Left renal cortex interstitium (tissue), 4 donors: ENCODE measurements at regions not wholly inside any gene's neighbourhood (a gene's known extent, or its start where the extent isn't known, plus 50 kb on each side); places are given as distances from the start of the nearest gene placed in this dataset.

Experiments used
- DNase-seq, 4 donors: peaks; one replicate each; pipeline ENCODE4 v3.0.0-alpha.2; 2013; ENCODE audit warnings: low read depth in 4 of 4, low spot score in 2 of 4, missing footprints in 1 of 4

- no peak for DNase-seq
Measured at GRCh38 chr16:79823639-79824038, 223.1 kb upstream of the MAF start.

DNA sequence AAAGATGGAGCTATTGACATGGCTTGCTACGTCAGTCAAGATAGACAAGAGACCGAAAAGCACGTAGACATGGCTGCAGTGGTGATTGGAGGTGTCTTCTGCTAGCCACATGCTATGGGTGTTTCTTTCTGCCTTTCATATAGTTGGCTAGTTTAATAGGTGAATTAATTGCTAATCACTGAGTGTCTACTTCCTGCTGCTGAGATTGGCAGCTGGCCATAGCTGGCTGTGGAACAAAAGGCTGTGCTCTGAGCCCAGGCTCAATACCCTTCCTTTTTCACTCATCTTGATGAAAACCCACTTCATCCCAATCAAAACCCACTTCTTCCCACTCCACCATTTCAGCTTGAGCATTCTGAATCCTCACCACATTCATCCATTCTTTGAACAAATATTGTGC is 221.4 kb upstream of the MAF start:
- DNase-seq = no peak

DNA sequence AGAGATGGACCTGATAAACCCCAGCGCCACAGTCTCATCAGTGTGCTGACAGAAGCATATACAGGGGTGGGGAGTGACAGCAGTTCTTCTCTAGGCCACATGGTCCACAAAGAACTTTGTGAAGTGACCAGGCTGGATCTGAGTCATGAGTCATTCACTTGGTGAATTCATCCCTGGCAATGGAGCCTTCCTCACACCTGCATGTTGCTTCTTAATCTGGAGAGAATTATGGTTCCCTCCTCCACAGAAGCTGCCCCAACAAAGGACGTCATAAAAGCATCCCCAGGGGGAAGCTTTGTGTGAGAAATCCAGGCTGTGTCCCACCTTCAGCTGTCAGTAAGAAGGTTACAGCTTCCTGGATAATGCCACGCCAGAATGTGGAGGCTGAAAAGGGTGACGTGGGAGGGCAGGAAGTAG is 215.6 kb upstream of the MAF start:
- DNase-seq = no peak

GRCh38 chr16:79815049-79815448 is 214.5 kb upstream of the MAF start:
- no peak for DNase-seq

DNA sequence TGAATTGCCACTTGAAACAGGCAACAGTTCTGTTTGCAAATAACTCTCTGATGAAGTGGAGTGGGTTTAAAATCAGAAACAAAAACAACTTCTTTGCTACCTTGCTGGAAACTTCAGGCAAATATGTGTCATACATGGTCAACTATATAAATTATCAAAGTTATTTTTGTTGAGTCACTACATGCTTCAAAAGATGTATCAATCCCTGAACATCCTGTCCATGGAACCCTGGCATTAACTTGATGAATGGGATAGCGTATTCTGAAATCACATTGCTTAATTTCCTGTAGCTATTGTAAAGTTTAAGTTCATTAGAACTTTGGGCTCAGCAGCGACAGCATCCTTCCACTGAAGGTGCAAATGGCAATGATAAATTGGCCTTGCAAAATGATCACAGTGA is 213.6 kb upstream of the MAF start:
- no peak for DNase-seq

DNA sequence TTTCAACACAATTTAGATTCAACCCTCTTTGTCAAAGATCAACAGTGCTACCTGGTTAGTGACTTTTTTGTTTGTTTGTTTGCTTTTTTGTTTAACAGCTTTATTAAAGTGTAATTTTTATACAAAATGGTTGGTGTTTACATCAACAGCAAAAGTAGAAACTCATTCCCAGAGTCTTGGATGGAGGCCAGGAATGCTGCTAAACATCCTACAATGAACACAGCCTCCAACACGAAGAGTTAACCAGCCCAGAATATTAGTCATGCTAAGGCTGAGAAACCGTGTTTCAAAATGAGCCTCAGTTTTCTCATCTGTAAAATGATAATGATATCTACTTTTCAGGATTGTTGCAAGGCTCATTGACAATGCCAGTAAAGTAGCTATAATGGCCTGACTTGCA is 211.0 kb upstream of the MAF start:
- DNase-seq = no peak

GRCh38 chr16:79810449-79811189 is 210.1 kb upstream of the MAF start:
- no peak for DNase-seq

- no peak for DNase-seq
Measured at GRCh38 chr16:79809376-79809775, 208.8 kb upstream of the MAF start.

- DNase-seq = no peak
Measured at GRCh38 chr16:79808731-79809130, 208.2 kb upstream of the MAF start.

DNA sequence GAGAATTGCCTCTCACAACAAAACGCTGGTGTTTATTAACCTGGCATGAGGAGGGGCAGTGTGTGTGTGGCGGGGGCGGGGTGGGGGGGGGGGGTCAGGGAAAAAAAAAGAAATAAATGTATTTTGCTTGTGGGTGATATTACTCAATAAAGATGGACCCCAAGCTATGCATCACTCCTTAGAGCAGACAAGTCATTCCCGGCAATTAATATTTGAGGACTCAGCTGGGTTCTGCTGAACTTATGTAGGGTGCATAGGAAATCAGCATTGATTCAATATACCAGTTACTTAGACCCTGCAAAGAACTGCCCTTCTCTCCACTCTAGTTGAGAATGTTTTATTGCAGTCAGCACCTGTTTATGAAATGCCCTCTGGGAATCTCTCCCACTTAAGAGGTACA is 206.2 kb upstream of the MAF start:
- DNase-seq = no peak

- no peak for DNase-seq
Measured at GRCh38 chr16:79805621-79806020, 205.1 kb upstream of the MAF start.

- DNase-seq = no peak
Measured at GRCh38 chr16:79801646-79802045, 201.1 kb upstream of the MAF start.

GRCh38 chr16:79800016-79800608 is 199.6 kb upstream of the MAF start:
- no peak for DNase-seq

GRCh38 chr16:79798416-79799053 is 198.0 kb upstream of the MAF start:
- DNase-seq = no peak

- DNase-seq = no peak
Measured at GRCh38 chr16:79797486-79797885, 196.9 kb upstream of the MAF start.

GRCh38 chr16:79795556-79795955 is 195.0 kb upstream of the MAF start:
- no peak for DNase-seq

DNA sequence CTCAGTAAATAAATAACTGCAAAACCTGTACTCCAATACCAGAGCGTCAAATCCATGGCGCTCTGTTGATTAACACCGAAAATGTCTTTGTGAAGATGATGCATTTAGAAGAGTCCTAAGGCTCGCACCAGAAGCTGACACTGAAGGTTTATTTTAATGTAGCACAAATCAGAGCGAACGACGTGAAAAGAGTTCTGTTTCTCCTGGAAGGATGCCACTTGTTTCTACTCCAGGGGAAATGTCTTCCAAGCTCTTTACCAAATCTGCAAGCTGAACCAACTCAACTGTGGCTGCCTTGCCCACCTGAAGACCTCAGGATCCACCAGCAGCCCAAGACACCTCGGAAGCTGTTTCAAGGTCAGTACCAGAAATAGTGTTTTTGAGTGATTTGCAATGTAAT is 194.4 kb upstream of the MAF start:
- no peak for DNase-seq

DNA sequence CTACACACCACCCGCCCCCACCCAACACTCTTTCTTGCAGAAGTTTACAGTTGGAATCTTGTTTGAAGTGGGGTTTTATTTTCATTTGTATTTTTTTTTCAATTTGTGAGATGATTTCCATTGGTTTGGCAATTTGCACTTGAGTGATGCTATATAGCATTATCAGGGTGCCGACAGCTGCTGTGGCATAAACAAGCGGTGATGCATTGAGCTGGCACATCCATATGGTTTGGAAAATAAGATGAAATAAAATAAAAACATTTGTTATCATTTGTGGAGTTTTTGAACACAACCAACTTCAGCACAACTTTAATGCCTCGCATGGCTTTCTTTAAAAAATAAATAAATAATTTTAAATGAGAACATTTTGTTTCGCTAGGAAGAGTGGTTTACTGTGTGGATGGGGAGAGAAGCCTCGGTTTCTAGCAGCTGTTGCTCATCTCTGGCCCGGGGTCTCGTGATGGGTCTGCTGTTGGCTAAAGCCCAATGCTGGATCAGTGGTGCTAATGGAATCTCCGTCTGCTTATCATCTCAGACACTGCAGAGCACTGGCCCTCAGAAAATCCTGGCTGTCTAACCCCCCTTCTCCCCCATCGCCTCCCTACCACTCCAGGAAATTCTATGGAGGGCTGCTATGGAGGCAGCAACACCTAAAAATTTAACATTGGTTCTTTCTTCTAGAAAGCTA is 192.3 kb upstream of the MAF start:
- DNase-seq = no peak

- no peak for DNase-seq
Measured at GRCh38 chr16:79792076-79792475, 191.5 kb upstream of the MAF start.

DNA sequence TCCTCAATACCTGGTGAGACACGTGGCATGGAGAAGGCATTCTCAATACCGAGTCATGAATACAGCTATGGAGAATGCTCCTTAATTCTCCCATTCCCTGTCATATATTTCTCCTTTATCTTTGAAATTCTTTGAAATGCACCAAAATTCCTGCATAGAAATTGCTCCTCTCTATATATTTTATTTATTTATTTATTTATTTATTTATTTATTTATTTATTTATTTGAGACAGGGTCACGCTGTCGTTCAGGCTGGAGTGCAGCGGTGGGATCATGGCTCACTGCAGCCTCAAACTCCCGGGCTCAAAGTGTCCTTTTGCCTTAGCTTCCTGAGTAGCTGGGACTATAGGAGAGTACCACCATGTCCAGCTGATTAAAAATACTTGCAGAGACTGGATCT is 190.3 kb upstream of the MAF start:
- DNase-seq = no peak

DNA sequence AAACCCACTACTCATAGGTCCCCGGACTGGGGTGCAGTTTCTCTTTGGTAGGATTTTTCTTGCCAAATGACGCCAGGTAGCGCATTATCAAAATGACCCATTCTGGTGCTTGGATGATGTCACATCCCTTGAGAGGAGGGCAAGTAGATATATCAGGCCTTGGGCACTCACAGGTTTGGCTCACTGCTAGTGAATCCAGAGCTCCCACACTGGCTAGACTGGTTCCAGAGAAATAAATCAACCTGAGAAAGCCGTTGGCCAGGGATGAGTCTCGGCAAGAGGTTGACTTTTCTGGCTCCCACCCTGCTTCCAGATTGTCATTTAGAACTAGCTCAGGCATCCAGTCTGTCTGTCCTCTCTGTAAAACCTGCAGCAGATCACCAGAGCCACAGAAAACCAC is 188.4 kb upstream of the MAF start:
- DNase-seq = no peak

DNA sequence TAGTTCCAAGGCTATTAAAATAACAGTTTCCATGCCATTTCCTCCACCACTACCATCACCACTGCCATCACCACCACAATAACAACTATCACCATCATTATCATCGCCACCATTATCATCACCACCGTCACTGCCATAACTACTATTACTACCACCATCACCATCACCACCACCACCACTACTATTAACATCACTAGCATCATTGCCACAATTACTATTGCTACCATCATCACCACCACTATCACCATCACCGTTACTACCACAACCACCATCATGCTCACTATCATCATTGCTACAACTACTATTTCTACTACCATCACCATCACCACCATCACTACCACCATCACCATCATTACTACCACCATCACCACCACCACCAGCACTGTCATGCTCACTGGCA is 185.9 kb upstream of the MAF start:
- no peak for DNase-seq
